NCI-H187 treated with DMSO at 0.1 percent for 48 hours (cell line): ENCODE measurements at regions not wholly inside any gene's neighbourhood (a gene's known extent, or its start where the extent isn't known, plus 50 kb on each side); places are given as distances from the start of the nearest gene placed in this dataset.

ENCODE experiments used
- DNase-seq: peaks from one replicate; lab custom pipeline; 2025; lab: John Stamatoyannopoulos, UW

DNA sequence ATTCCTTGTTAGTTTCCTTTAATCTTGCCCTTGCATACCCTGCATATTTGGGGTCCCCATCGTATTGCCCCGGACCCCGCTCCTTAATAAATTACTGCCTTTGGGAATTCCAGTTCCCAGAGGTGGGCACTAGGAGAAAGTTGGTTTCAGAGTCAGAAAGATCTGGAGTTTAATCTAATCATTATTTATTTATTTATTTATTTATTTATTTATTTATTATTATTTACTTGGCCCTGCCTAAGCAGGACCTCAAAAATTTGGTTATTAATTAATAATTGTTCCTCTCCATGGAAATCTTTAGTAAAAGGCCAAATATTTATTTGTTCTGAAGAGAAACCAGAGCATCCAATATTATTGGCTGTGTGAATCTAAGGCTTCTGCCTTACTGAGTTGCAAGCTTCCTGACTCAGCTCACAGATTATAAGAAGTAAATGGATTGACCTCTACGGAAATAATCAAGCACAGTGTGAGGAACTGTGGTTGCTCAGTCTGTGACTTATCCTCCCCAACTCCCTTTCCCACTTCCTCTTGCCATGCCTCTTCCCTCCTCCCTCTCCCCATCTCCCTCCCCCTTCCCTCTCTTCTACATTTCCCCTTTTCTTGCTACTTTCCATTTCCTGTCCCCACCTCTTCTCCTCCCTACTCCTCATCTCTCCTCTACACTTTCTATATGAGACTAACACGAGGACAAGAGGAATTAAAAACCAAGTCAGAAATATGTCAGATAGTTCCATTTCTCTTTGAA, 61.5 kb upstream of the AP1S2 start:
- no peak for DNase-seq

DNA sequence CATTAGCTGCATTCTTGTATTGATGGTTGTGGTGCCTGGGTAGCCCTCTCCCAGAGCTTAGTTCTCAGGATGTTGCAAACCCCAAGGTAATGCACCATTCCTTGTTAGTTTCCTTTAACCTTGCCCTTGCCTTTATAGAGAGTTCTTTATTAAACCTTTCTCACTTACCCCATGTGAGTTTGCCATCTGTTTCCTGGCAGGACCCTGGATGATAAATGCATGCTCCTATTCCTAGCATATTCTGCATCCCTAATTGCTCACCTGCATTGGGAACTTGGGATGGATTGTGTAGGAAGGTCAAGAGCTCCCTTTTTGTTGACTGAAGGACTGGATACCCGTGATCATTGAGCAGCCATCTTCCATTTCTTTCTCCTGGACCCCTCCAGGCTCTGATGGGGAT, 59.9 kb upstream of the AP1S2 start:
- DNase-seq: no peak

DNA sequence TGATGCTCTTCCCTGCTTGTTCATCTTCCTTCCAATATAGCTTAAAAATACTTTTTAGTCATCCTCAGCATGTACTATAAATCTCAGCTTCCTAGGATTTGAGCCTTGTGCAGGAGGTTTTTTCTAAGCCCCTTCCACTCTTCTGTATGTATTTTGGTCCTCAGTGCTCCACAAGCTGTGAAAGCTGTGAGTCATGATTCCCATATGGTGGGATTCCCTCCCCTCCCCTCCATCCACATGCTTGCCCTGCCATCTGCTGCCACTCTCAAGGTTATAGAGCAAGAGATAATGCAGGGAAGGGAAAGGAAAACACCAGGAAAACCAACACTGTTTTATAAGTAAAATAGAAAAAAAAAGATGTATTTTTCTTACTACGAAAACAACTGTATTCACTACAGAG, 58.5 kb upstream of the AP1S2 start:
- no peak for DNase-seq

DNA sequence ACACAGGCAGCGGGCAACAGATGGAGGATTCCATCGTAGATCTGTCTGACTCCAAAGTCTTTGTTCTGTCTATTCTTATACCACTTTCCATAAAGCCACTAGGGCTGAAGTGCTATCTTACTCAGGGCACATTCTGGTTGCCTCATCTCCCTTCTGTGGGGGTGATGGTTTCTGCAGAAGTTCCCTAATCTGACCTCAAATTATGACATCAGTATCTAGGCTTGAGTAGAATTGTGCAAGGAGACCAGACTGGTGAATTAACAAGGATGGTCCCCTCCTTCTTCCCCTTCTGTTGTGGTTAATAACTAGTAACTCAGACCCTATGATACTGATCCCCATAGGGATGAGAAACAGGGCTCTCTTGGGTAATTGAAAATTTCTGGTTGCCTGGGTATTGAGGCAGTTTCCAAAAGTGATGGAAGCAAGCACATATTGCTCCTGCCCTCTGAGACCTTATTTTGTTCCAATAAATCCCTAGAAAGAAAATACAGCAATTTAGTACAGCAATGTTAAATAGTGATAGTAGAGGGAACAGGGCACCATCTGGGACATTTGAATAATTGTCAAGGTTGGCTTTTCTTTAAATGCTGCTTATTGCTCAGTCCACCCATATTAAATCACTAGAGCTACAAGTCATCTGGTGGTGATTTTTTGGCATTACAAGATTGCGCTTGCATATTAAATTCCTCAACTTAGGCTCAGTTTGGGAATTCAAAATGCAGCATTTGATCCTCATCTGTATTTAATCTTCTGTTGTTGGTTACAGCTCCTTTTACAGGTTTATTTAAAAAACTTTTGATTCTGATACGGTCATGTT, 57.3 kb upstream of the AP1S2 start:
- DNase-seq: no peak

DNA sequence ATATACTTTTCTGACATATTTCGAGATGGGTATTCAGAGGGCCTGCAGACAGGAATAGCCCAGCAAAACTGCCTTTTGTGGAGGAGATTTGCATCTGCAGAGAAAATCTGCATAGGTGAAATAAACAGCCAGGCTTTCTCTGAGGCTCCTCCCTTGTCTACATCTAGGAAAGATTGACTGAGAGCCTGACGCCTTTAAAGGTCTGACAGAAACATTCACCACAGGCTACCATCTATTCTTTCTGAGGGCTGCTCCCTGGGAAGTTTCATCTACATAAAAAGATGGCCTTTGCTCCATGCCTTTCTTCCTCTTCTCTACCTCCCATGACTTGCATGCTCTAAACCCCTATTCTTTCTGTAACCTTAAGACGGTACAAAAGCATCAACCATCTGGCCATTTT, 55.0 kb upstream of the AP1S2 start:
- no peak for DNase-seq

DNA sequence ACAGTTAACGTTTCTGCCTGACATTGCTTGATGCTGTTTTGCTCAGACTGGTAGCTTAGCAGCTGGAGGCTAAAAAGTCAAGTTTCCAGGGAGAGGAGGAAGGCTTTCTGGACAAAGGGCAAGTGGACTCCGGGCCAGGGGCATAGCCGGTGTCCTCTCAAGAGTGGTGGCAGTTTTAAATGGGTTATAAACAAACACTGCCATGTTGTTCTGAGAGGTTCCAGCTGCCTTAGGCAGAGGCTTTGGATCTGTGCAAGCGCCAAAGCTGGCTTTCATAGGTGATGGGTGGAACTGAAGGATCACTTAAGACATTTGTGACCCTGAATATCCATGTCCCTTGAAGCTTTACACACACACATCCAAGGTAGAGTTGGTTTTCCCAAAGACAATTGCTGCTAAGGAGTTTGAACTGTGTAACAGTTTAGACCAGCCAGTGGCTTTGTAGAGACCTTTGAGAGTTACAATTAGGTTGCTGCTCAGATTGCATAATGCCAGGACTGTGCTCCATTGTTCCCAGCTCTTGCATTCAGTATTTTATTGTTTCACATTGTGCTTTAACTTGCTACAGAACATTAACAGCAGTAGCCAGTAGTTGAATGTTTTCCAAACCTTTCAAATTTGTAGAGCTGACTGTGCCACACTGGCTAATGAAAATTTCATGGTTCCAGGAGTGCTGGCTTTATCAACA, 54.1 kb upstream of the AP1S2 start:
- DNase-seq: no peak

DNA sequence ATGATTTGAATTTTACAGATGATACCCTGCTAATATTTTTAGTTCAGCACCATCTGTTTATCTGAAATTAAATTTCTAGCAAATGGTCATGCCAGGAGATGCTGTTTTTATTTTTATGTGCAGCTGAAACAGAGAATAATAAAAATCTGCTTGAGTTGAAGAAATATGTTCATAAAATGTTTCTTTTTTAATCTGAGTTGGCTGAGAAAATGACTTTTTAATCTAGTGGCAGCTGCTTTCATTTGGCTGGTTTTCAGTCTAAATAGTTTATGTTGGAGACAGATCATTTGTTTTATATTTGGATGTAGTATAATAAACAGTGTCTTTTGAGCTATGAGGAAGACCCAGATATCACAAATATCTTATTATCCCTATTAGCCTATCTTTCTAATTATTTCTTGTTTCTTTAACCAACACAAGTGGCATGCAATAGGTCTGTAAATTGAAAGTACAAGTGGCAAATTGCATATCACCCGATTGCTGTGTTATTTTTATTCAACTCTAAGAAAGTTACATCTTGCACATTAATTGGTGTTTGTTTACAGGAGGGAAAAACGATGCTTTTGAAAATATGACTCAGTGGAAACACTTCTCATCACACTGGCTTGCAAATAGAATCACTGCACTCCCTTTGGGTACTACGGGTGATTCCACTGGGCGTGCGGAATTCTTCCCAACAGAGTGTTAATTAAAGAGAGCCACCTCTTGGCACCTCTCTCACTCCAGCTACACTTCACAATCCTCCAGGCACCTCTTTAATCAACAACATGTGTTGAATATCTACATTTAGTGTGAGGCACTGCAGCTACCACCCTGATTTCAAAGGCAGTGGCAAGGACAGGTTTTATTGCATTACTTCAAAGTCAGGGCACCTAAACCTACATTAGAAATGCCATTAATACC, 51.7 kb upstream of the AP1S2 start:
- no peak for DNase-seq
